Fibroblast of skin of left biceps (primary cell): ENCODE measurements at regions not wholly inside any gene's neighbourhood (a gene's known extent, or its start where the extent isn't known, plus 50 kb on each side); places are given as distances from the start of the nearest gene placed in this dataset.
"Not testable (repeated sequence)": the region's sequence is repeated elsewhere in the genome, so short reads cannot be mapped to it uniquely, and the experiment has no call there.

Experiments used
- DNase-seq, 2 experiments: peaks; one replicate each; pipeline ENCODE4 v3.0.0-alpha.2; 2013; ENCODE audit warnings: low read depth in 2 of 2

GRCh38 chr2:58633613-58634365, 392.7 kb upstream of the FANCL start:
- no peak for DNase-seq

GRCh38 chr2:58631986-58632385, 390.9 kb upstream of the FANCL start:
- no peak for DNase-seq

GRCh38 chr2:58629545-58630119, 388.5 kb upstream of the FANCL start:
- no peak for DNase-seq

- DNase-seq = no peak
Measured at GRCh38 chr2:58620896-58621295, 379.8 kb upstream of the FANCL start.

GRCh38 chr2:58620093-58620492, 379.0 kb upstream of the FANCL start:
- no peak for DNase-seq

GRCh38 chr2:58616961-58617360, 375.8 kb upstream of the FANCL start:
- no peak for DNase-seq

- DNase-seq = no peak
Measured at GRCh38 chr2:58614219-58614618, 373.1 kb upstream of the FANCL start.

GRCh38 chr2:58612973-58613372, 371.8 kb upstream of the FANCL start:
- DNase-seq = no peak

- no peak for DNase-seq
Measured at GRCh38 chr2:58609326-58609725, 368.2 kb upstream of the FANCL start.

- no peak for DNase-seq
Measured at GRCh38 chr2:58608146-58608545, 367.0 kb upstream of the FANCL start.

GRCh38 chr2:58607448-58607847, 366.3 kb upstream of the FANCL start:
- DNase-seq = no peak

- DNase-seq = no peak
Measured at GRCh38 chr2:58606799-58607198, 365.7 kb upstream of the FANCL start.

GRCh38 chr2:58604096-58604495, 363.0 kb upstream of the FANCL start:
- DNase-seq = no peak

GRCh38 chr2:58601017-58601416, 359.9 kb upstream of the FANCL start:
- DNase-seq = no peak

GRCh38 chr2:58598171-58598570, 357.0 kb upstream of the FANCL start:
- DNase-seq = no peak

- no peak for DNase-seq
Measured at GRCh38 chr2:58595714-58596113, 354.6 kb upstream of the FANCL start.

GRCh38 chr2:58594762-58595161, 353.6 kb upstream of the FANCL start:
- no peak for DNase-seq

GRCh38 chr2:58594175-58594574, 353.1 kb upstream of the FANCL start:
- DNase-seq = no peak

GRCh38 chr2:58586178-58586577, 345.1 kb upstream of the FANCL start:
- not testable (repeated sequence) for DNase-seq

GRCh38 chr2:58585233-58585632, 344.1 kb upstream of the FANCL start:
- no peak for DNase-seq

- DNase-seq = no peak
Measured at GRCh38 chr2:58584606-58585118, 343.5 kb upstream of the FANCL start.

GRCh38 chr2:58578276-58578675, 337.2 kb upstream of the FANCL start:
- DNase-seq = no peak

- DNase-seq = no peak
Measured at GRCh38 chr2:58574873-58575272, 333.7 kb upstream of the FANCL start.
